B cell (primary cell): ENCODE measurements at regions not wholly inside any gene's neighbourhood (a gene's known extent, or its start where the extent isn't known, plus 50 kb on each side); places are given as distances from the start of the nearest gene placed in this dataset.
A peak's percentile ranks its signal among the peaks of the same experiment; 100 is the strongest.

Source experiments
- ATAC-seq: fragments of 200-7000 bp; cut with Tn5 transposase; one replicate; pipeline ENCODE4 v1.10.0; 2021; ENCODE audit warnings: low read depth, mild to moderate bottlenecking, moderate number of reproducible peaks, moderate library complexity
- CTCF ChIA-PET: fragments of 350-600 bp; sonication (Branson Sonifier 250); formaldehyde crosslinking; loops from one replicate; lab custom pipeline; 2021; ENCODE audit warnings: antibody characterized with exemption, inconsistent platforms; lab: Charles Lee
- POLR2A ChIA-PET: fragments of 350-600 bp; sonication (Branson Sonifier 250); formaldehyde crosslinking; loops from one replicate; lab custom pipeline; 2021; ENCODE audit warnings: antibody characterized with exemption; lab: Charles Lee
- DNase-seq: peaks from one replicate; pipeline ENCODE4 v3.0.0; 2013
- H2AFZ ChIP-seq: 2 replicates; pipeline ENCODE4 v1.6.1; 2012; ENCODE audit warnings: mild to moderate bottlenecking, low read depth, low read length; ENCODE audit not compliant: insufficient read depth, poor library complexity, severe bottlenecking
- H3K27ac ChIP-seq, 2 donors: 1 replicate in 1 of 2; 2 replicates in 1 of 2; pipeline ENCODE4 v1.5.1; 2012 to 2013; ENCODE audit warnings: low read length in 2 of 2, mild to moderate bottlenecking in 2 of 2, moderate library complexity in 1 of 2
- H3K27me3 ChIP-seq, 4 experiments: fragments of 200-600 bp in 1 of 4; sonication (generic) in 1 of 4; replicated peaks in 1 of 4; 1 replicate in 2 of 4; 2 replicates in 2 of 4; pipeline versions ENCODE4 v1.6.1 to v1.7.0; 2013 to 2016; ENCODE audit warnings: low read length in 3 of 4, mild to moderate bottlenecking in 2 of 4, mixed read lengths in 1 of 4, moderate library complexity in 1 of 4; ENCODE audit not compliant: insufficient read depth in 4 of 4, control insufficient read depth in 3 of 4; ENCODE audit errors: control extremely low read depth in 1 of 4
- H3K36me3 ChIP-seq, 2 experiments: replicated peaks in 1 of 2; 1 replicate in 1 of 2; 2 replicates in 1 of 2; pipeline versions ENCODE4 v1.6.1 to v1.7.1; 2013; ENCODE audit warnings: low read length in 1 of 2; ENCODE audit not compliant: insufficient read depth in 2 of 2, control insufficient read depth in 1 of 2; ENCODE audit errors: control extremely low read depth in 1 of 2, extremely low read depth in 1 of 2
- H3K4me1 ChIP-seq, 2 donors: fragments of 200-600 bp in 1 of 2; sonication (generic) in 1 of 2; 1 replicate in 1 of 2; 2 replicates in 1 of 2; pipeline versions ENCODE4 v1.5.1 to v1.6.1; 2013 to 2017; ENCODE audit warnings: low read length in 2 of 2; ENCODE audit not compliant: control insufficient read depth in 2 of 2, insufficient read depth in 2 of 2
- H3K4me2 ChIP-seq: replicated peaks from 2 replicates; pipeline ENCODE3; 2012; ENCODE audit warnings: mild to moderate bottlenecking, low read depth, low read length; ENCODE audit not compliant: poor library complexity, severe bottlenecking
- H3K4me3 ChIP-seq, 5 experiments: fragments of 200-600 bp in 1 of 5; sonication (generic) in 1 of 5; 1 replicate in 3 of 5; 2 replicates in 2 of 5; pipeline versions ENCODE4 v1.5.1 to v1.7.0; 2011 to 2016; ENCODE audit warnings: low read length in 4 of 5, mild to moderate bottlenecking in 4 of 5, low read depth in 2 of 5, control low read depth in 1 of 5, moderate library complexity in 1 of 5; ENCODE audit not compliant: insufficient read depth in 1 of 5; ENCODE audit errors: control extremely low read depth in 1 of 5, extremely low read depth in 1 of 5
- H3K79me2 ChIP-seq: fragments of 200-600 bp; sonication (generic); one replicate; pipeline ENCODE4 v1.6.0; 2016; ENCODE audit warnings: low read length; ENCODE audit not compliant: control insufficient read depth, insufficient read depth
- H3K9ac ChIP-seq: fragments of 200-600 bp; sonication (generic); 2 replicates; pipeline ENCODE4 v1.6.1; 2017; ENCODE audit warnings: mild to moderate bottlenecking, low read length, moderate library complexity
- H3K9me3 ChIP-seq, 3 donors: one replicate each; pipeline versions ENCODE4 v1.6.1 to v1.7.1; 2013; ENCODE audit warnings: low read length in 2 of 3; ENCODE audit not compliant: control insufficient read depth in 2 of 3, insufficient read depth in 1 of 3; ENCODE audit errors: control extremely low read depth in 1 of 3
- H4K20me1 ChIP-seq: 2 replicates; pipeline ENCODE4 v1.6.0; 2012; ENCODE audit warnings: mild to moderate bottlenecking, low read length; ENCODE audit not compliant: insufficient read depth, control insufficient read depth, poor library complexity, severe bottlenecking
- H3K27ac Mint-ChIP-seq: one replicate; pipeline ENCODE4 v1.8.0; 2021; ENCODE audit warnings: mixed read lengths
- H3K27me3 Mint-ChIP-seq: one replicate; pipeline ENCODE4 v1.8.0; 2021; ENCODE audit warnings: mixed read lengths
- H3K4me1 Mint-ChIP-seq: one replicate; pipeline ENCODE4 v1.8.0; 2021; ENCODE audit warnings: mixed read lengths
- H3K4me3 Mint-ChIP-seq: one replicate; pipeline ENCODE4 v1.8.0; 2021; ENCODE audit warnings: mixed read lengths
- H3K9me3 Mint-ChIP-seq: one replicate; pipeline ENCODE4 v1.8.0; 2022; ENCODE audit warnings: mixed read lengths; ENCODE audit not compliant: insufficient read depth
- CTCF ChIP-seq: fragments of 200-600 bp; IDR thresholded peaks from one replicate; pipeline ENCODE4 v1.8.0; 2022; ENCODE audit warnings: antibody characterized with exemption, mild to moderate bottlenecking
- EZH2 ChIP-seq: IDR thresholded peaks from 2 replicates; pipeline ENCODE4 v1.6.1; 2012; ENCODE audit warnings: borderline replicate concordance, low read depth, mild to moderate bottlenecking, moderate library complexity, low read length; ENCODE audit not compliant: insufficient read depth, poor library complexity, severe bottlenecking
- WGBS: methylation state at CpG from one replicate; pipeline ENCODE4 v1.1.5; 2013; ENCODE audit warnings: missing lambda C conversion rate; ENCODE audit not compliant: insufficient coverage; 5-methylcytosine and 5-hydroxymethylcytosine counted together
- intact Hi-C: fragments of 100-400 bp; cut with micrococcal nuclease; formaldehyde crosslinking; loops from one replicate; pipeline ENCODE4 v1.10.0; 2022

GRCh38 chr10:6327961-6328698, 125.4 kb downstream of the PFKFB3 start:
- H3K4me1 Mint-ChIP-seq = peaks cover 33% of the 10 kb centered on the region
- H3K9me3 Mint-ChIP-seq = no peaks in the 10 kb centered on the region
- ATAC-seq (no peak), DNase-seq (no peak)
- peaks cover 0 to 3% (median under 1%) of the 10 kb centered on the region in 3 donors for H3K9me3 ChIP-seq
- no peaks in the 10 kb centered on the region for H3K27me3 Mint-ChIP-seq
- H3K4me2 ChIP-seq = peak overlapping the region; percentile 80
- POLR2A ChIA-PET = interaction anchor here (0.6 to 2.0 kb wide), 4 partner anchors 8 to 26 kb away, joined by 3 to 6 read pairs (median 5); no protein-coding TSS in a partner anchor
- CTCF ChIA-PET = interaction anchor here (0.7 to 3.8 kb wide), 9 partner anchors 10 to 336 kb away, joined by 3 to 24 read pairs (median 5); partner anchors contain the start of gene PFKFB3
- peak overlapping the region in 4 of 5 experiments; percentile 16 to 54 (median 40) for H3K4me3 ChIP-seq
- H3K27ac Mint-ChIP-seq = peak overlapping the region; percentile 86
- WGBS = 100% methylated on average over 6 of the region's 10 CpGs
- H3K27me3 ChIP-seq = no peaks in the 10 kb centered on the region
- H2AFZ ChIP-seq = peak overlapping the region; percentile 75
- H3K36me3 ChIP-seq = no peaks in the 10 kb centered on the region
- H3K27ac ChIP-seq = peak overlapping the region; percentile 50 to 62
- H3K9ac ChIP-seq = peak overlapping the region; percentile 53
- no peaks in the 10 kb centered on the region for H3K79me2 ChIP-seq
- no peaks in the 10 kb centered on the region for H4K20me1 ChIP-seq
- peak overlapping the region; percentile 77 for H3K4me3 Mint-ChIP-seq
- peaks cover 21 to 27% of the 10 kb centered on the region in 2 donors for H3K4me1 ChIP-seq
- TF ChIP-seq CTCF (no peak), EZH2 (no peak)
- intact Hi-C loops = loop anchor here (5.0 to 10.0 kb wide), 2 partner anchors 36 to 883 kb away; no protein-coding TSS in a partner anchor
